HG03565 (cell line): ENCODE measurements at regions not wholly inside any gene's neighbourhood (a gene's known extent, or its start where the extent isn't known, plus 50 kb on each side); places are given as distances from the start of the nearest gene placed in this dataset.

Experiments used
- ATAC-seq: cut with Tn5 transposase; IDR thresholded peaks from one replicate; pipeline ENCODE4 v1.9.1; 2021; ENCODE audit warnings: mild to moderate bottlenecking, moderate library complexity; ENCODE audit not compliant: unreplicated experiment

DNA sequence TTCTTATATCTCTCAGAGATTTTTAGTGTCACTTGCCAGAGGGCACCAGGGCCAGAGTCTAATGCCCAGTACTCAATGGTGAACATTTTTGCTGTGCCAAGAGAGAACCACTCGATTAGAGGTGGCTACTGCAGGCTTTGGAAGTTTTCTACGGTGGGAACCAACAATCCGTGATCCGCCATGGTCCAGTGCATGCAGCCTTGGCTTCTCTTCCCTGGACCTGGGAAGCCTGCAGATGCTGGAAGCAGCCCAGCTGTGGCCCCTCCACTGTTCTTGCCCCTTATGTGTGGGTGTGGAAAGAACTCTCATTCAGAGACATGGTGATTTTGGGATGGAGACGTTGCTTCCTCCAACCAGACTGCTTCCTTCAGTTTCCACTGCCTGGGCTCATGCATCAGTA is 224.2 kb downstream of the TSHZ3 start:
- no peak for ATAC-seq

DNA sequence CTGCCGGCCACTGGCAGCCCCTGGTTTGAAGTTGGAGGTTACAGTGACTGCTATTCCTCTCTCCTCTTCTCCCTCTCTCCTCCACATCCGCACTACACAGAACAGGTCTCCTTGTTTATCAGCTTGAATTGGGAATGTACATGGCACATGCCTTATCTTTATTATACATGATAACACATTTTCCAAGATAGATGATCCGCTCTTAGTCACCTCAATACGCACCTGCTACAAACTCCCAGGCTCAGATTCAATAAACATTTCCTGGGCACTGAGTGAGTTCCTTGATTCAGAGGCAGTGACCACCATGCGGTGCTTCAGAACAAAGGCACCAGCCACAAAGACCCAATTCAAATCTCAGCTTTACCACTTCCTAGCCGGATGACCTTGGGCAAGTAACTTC is 227.7 kb downstream of the TSHZ3 start:
- ATAC-seq = no peak

DNA sequence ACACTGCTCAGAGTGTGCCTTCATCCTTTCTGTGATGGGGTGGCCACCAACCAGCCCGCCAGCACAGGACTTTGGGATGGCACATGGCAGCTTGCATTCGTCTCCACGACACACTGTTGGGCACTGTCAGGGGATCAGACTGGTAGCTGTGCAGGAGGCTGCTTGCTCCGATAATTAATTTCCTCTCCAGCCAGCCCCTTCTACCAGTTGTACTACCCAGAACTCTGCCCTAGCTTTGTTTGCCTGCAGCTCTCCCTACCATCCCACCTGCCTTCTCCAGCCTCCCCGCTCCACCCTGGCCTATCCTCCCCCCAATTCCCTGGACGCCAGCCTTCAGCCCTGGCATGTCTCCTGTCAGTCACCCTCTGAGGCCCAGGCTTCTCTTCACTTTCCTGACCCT is 228.3 kb downstream of the TSHZ3 start:
- ATAC-seq = no peak

DNA sequence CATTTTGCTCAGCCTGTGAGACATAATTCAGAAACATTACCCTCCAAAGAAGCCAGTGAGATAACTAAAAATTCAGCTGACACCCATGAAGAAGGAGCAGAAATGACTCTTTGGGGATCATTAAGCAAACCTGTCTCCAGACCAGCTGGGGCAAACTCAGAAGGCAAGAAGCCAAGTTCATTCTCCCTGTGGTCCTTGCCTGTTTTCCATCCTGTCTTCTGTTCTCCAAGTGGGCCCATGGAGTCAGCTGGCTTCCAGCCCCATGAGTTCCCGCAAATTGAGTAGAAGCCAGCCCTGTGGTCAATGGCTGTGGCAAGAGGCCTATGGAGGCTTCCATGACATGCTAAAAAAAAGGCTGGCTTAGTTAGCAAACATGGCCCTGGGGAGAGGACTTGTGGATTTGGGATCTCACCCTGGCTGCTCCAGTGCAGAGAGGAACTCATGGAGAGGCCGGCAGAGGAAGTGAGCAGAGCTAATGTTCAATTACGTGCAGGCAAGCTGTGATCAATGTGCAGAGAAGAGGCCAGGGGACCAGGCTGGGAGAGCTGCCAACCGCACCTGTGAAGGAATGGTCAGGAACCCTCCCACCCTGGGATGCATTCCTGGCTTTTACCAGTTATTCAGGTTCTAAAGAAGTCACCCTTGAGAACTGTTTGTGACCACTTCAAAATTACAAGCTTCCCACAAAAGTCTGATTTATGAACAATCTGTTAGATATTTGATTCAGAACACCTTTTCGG is 229.1 kb downstream of the TSHZ3 start:
- ATAC-seq = no peak

DNA sequence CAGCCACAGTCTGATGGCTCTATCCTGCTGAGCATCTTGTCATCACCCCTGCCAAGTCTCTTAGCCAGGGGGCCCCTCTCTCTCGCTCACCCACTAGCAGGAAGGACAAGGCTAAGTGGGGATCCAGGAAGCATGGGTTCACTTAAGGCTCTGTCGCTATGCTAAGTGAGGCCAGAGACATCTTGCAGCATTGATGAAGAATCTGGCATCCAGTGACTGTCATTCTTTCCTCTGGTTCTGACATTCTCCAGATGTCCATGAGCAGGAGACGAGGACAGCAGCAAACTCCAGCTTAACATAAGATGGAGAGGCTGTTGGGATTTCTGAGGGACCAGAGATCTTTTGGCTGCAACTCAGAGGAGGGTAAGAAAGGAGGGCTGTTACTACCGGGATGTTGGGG is 230.2 kb downstream of the TSHZ3 start:
- no peak for ATAC-seq

DNA sequence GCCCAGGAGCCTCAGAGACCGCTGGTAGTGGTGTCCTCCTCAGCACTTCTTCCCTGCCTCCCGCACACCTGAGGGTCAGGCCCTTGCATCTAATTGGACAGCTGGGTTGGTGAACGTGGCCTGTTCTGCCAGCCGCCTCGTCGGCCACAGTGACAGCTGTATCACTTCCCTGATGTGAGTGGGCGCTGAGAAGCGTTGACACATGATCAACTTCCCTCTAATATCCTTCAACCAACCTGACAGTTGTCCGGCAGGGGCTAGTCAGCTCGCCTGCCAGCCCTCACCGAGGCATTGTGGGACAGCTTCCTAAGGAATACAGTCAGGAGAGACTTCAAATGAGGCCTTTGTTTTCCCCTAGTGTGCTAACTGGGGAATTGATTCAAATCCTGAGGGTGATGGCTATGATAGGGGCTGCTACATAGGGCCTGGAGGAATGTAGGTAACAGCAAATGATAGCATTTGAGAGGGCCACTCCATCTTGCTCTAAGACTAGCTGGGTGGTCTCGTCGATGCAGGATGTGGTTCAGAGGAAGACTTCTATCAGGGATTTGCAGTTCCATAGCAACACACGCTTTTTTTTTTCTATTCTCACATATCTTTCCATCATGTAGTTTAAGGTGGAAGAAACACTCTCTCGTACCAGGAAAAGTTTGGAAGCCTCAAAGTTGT is 230.8 kb downstream of the TSHZ3 start:
- ATAC-seq = no peak

DNA sequence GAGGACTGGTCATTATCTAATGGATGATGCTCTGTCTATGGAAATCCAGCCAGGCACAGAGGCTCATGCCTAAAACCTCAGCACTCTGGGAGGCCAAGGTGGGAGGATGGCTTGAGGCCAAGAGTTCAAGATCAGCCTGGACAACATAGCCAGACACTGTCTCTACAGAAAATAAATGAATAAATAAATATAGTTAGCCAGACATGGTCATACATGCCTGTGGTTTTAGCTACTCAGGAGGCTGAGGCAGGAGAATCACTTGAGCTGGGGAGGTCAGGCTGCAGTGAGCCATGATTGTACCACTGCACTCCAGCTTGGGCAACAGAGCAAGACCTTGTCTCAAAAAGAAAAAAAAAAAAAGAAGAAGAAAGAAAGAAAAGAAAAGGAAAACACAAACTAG is 234.7 kb downstream of the TSHZ3 start:
- ATAC-seq = no peak

DNA sequence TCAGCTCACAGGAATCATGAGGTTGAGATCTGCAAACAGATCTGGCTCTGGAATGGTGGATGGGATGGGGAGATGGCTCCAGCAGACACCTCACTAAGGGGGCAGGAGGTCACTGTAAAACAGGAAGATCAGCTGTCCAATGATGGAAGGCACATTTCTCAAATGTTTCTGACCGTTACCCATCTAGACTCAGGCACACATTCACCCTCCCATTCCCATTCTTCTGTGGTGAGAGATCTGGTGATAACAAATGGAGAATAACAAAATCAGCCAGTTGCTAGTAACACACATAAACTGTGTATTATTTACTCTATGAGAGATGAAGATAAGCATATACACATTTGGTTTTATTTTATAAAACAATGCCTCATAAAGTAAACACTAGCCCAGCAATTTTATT is 235.9 kb downstream of the TSHZ3 start:
- no peak for ATAC-seq

DNA sequence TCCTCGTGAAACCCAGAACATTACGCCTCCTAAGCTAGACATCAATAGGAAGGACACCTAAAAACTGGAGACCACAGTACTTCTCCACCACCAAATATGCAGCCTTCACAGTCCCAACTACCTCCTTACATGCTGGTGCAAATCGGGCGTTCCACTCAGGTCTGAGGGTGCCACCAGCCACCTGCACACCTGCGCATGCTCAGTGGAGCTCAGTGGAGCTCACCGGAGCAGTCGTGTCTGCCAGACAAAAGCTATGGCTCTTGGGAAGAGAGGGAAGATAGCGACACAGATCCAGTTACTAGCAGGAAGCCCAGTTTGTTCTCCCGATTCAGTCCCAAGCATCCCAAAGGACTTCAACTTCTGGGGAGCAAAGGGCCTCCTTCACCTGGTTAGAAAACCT is 237.1 kb downstream of the TSHZ3 start:
- no peak for ATAC-seq

DNA sequence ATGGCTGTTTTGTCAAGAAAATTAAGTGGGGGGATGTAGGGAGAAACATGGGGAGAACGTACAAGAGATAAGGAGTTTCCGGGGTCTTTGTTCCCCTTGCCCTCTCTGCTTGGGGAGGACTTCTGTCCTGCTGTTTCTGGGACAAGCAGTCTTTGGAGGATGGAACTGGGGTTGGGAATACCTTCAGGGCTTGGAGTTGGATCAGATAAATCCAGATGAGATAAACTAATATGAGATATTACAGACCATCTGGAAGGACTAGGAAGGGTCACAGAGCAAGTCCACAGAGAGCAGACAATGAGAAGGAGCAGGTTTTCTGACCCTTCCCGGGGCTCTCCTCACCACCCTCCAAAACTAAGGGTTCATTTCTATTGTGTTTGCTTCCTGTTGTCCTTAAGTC is 237.5 kb downstream of the TSHZ3 start:
- no peak for ATAC-seq

DNA sequence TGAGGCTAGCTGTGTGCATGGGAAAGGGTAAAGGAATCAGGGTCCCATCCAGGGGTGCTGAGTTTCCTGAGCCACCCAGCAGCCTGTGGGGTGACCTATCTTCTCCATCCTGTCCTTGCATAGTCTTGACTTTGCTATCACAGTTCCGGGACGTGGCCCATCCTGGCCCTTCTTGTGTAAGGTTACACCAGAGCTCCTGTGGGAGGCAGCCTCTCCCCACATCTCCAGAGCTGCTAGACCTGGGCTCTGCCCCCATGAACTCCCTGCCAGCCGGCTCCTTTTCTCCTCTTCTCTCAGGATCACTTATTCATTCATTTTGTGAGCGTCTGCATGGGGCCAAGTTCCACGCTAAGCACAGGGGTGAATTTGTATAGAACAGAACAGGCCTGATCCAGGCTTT is 238.9 kb downstream of the TSHZ3 start:
- no peak for ATAC-seq

DNA sequence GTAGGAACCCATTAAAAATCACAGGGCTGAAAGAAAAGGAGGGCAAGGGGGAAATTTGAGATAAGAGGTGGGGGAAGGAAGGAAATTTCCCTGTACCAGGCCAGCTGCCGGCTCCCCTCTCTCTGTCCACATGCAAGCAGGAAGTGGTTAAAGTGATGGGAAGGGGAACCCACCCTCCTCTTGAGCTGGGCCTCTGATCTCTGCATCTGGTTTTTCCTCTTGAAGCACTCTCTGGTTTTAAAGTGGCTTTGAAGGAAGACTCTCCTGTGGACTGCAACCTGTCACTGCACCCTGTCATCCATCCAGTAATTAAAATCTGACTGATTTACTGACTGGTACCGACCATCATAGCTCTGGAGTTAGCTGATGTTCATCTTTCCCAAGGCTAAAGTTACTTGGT is 239.6 kb downstream of the TSHZ3 start:
- ATAC-seq = no peak

DNA sequence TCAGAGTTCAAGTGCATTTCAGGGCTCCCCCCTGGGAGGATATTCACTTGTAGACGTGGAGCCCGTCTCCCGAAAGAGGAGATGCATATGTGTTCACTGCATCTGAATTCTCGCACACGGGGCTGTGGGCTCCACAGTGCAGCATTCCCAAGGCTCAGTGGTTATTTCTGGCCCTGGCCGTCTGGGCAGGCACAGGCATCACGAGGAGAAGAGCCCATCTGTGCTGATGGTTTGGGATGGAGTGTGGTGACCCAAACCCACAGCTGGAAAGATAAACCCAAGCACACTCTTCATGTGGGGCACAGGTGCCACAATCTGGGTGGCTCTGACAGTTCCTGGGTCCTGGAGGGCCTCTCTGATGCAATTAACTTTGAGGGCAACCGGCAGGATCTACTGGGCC is 242.1 kb downstream of the TSHZ3 start:
- ATAC-seq = no peak

DNA sequence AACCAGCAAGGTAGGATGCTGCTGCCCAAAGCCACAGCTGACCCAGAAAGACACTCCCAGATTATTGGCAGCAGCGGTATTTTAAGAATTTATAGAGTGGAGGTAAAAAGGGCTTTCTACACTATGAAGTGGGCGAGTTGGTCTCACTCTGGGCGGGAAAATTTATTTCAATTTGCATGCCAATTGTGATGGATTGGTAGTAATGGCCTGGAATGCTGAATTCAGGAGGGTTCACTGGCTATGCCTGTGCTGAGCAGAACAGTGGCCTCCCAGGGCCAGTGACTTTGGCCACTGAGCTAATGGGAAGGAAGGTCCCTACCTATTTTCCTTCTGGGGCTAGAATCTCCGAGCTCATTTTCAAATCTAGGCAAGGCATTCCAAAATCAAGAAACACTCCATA is 243.5 kb downstream of the TSHZ3 start:
- ATAC-seq = no peak

DNA sequence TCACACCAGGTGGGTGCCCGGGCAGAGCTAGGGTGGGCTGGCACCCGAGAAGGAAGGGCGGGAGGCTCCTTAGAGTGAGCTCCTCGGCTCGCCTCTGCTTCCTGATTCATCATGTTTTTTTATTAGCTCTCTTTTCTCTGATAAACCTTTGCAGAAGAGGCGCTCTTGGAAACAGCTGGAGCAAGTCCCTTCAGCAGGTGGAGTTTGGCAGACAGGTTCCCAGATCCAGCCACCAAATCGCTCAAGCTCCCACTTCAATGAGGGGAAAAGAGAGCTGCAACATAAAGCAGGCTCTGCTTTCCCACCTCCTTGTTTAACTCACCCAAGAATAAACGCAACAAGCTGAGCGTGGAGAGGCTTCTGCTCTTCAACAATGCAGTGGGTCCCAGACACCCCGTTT is 244.8 kb downstream of the TSHZ3 start:
- ATAC-seq = no peak

DNA sequence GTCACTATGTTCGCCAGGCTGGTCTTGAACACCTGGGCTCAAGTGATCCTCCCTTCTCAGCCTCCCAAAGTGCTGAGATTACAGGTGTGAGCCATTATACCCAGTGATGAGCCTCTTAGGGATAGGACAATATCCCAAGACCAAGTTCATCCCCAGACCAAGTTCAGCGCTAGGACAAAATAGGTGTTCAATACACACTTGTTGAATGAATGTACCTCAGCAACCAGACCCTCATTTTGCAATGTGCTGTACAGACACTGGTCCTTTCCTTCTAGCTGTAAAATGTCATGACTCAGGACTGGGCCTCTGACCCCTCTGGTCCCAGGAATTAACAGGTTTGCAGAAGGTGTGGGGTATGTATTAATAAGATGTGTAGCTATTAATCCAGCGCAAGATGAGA is 246.0 kb downstream of the TSHZ3 start:
- no peak for ATAC-seq

DNA sequence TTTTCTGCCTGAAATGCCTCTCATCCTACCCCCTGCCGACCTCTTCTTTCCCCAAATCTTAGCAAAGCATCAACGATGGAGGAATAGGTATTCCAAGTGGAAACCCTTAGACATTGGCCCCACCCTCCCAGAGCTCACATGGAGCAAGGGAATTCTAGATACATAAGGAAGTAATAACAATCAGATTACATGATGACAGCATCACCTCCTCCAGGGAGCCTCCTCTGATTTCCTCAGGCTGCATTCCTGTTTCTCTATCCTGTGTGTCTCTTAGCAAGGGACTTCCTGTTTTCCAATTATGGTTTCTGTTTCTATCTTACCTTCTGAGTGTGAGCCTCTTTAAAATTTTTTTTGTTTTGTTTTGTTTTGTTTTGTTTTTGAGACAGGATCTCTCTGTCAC is 246.6 kb downstream of the TSHZ3 start:
- ATAC-seq = no peak

DNA sequence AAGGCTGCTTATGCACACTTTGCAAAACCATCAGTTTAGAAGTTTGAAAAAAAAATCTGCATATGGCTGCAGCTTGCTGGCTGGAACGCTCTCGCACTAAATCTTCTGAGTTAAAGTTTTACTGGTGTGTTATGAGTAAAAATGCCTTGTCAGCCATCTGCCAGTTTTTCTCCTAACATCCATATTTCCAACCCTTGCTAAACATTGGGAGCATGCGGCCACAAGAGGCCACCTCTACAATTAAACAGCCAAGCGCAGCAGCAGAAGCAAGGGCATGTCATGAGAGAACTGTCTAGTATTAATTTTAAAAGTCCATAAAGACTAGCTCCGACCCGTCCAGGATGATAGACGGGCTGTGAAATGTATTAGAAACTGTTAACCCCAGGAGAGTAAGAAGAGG is 248.3 kb downstream of the TSHZ3 start:
- ATAC-seq = no peak

DNA sequence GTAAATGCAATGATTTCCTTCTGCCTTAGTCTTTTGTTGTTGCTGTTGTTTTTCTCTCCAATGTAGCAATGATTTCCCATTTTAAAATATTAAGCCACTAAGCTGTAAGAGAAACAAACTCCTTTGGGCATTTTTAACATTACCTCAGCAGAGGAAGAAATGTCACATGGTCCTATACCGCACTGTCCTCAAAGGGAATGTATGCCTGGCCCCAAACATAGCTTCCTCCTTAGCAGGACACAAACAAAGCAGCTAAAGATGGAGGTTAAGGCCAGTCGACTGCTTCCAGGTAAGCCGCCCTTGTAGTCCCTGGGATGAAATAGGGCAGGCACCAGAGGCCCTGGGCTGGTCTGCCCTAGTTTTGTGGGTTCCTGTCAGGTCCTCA is 249.0 kb downstream of the TSHZ3 start:
- ATAC-seq = no peak

DNA sequence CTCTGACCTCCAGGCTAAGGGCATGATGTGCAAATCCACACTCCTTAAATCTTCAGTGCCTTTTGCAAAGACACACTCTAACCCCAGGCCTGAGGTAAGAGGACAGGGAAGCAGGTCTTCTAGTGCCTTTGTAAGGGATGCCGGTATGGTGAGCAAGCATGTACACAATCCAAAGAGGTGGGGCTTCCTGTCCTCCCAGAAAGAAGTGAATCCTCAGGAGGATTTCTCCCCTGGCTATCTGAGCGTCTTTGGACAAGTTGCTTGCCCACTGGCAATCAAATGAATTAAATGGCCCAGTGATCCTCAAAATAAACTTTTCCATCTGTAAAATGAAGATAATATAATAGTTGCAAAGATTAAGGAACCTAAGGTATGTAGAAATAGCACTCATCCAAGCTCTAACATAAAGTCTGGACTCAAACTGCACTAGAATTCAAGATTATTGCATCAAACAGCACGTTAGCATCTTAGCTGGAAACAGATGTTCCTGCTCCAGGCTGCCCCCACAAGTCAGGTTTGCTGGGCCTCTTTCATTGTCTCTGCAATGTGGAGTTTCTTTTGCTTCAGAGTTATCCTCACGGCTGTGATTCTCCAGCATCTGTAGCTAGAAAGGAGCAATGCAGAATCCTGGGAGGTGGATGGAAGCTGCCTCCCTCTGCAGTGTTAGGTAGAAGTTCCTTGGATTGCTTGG is 249.6 kb downstream of the TSHZ3 start:
- no peak for ATAC-seq

DNA sequence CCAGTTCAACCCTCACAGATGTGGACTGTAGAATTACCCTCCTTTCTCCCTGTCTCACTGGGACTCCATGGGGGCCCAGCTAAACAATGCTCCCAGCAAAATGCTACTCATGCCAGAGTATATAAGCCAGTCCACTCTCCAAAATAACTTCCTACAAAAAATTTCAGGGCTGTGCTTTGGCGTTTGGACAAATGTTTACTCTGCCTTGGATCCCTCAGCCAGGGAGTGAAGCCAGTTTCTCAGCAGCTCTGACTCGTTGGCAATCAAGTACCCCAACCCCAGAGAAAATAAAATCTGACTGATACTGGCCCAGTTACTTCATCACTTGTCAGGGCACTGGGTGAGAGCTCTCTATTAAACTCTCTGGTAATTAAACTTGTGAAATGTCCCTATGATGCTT is 250.4 kb downstream of the TSHZ3 start:
- no peak for ATAC-seq

DNA sequence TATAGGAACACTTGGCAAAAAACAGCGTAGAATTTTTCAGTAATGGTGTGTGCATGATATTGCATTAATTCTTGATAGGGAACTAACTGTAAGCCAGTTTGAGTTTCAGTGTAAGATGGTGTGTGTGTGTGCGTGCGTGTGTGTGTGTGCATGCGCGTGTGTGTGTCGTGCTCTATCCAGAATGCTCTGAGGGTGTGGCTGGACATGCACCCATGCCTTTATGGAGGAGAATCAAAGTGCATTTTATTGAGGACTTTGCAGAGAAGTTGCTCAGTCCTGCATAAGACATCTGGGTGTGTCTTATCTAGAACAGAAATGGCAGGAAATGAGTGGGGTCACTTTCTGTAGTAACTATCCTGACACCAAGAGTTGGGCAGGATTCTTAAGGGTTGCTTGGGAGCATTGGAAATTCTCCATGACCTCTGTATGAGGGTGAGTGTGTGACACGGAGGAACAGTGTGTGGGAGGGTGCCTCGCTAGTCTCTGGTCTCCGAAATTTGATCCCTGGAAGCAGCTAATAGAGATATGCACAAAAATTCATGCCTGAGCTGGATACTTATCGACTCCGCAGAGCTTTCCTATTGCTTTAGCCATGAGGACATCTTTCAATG is 252.2 kb downstream of the TSHZ3 start:
- ATAC-seq = no peak
